ENCODE measurements at regions not wholly inside any gene's neighbourhood (a gene's known extent, or its start where the extent isn't known, plus 50 kb on each side); places are given as distances from the start of the nearest gene placed in this dataset.

DNA sequence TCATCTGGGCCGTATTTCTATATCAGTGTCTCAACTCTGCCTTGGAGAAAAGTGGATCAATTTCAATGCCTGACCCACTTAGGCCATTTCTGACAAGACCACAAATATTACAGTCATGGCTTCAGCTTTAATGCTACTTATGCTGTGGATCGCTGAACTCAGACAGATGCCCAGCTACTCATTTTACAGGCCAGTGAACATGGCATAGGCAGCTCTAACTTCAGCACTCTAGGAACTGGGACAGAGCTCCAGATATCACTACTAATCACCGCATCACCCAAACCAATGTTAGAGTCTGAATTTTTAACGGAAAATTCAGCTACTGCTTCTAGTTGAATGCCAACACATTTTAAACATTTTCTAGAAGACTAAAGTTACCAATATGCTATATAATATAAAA, 809.6 kb upstream of the FRG1 start:
- H3K9me3 Mint-ChIP-seq = peaks cover 4% of the 10 kb centered on the region
- no peaks in the 10 kb centered on the region for H3K4me1 ChIP-seq (ENCODE audit: control insufficient read depth, insufficient read depth, low read length)
- 94 to 100% methylated on average over 3 to 4 of the region's 4 CpGs for WGBS, 2 experiments (ENCODE audit: insufficient coverage in 1 of 2, insufficient read length in 1 of 2)
- H3K4me3 Mint-ChIP-seq = no peak overlapping the region
- H3K27me3 ChIP-seq (ENCODE audit: control insufficient read depth, insufficient read depth, low read length, poor library complexity, severe bottlenecking) = no peaks in the 10 kb centered on the region
- H3K4me1 Mint-ChIP-seq = no peaks in the 10 kb centered on the region
- no peaks in the 10 kb centered on the region for H3K36me3 Mint-ChIP-seq (ENCODE audit: low read depth)
- no peak for DNase-seq
- H3K9me3 ChIP-seq (ENCODE audit: control insufficient read depth, low read length) = no peaks in the 10 kb centered on the region
- H3K4me3 ChIP-seq (ENCODE audit: low read length) = no peak overlapping the region
- no peaks in the 10 kb centered on the region for H3K27me3 Mint-ChIP-seq (ENCODE audit: insufficient read depth)
- TF ChIP-seq, protein P1, sequence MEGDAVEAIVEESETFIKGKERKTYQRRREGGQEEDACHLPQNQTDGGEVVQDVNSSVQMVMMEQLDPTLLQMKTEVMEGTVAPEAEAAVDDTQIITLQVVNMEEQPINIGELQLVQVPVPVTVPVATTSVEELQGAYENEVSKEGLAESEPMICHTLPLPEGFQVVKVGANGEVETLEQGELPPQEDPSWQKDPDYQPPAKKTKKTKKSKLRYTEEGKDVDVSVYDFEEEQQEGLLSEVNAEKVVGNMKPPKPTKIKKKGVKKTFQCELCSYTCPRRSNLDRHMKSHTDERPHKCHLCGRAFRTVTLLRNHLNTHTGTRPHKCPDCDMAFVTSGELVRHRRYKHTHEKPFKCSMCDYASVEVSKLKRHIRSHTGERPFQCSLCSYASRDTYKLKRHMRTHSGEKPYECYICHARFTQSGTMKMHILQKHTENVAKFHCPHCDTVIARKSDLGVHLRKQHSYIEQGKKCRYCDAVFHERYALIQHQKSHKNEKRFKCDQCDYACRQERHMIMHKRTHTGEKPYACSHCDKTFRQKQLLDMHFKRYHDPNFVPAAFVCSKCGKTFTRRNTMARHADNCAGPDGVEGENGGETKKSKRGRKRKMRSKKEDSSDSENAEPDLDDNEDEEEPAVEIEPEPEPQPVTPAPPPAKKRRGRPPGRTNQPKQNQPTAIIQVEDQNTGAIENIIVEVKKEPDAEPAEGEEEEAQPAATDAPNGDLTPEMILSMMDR (conservative IDR thresholded peaks at IDR 0.05) = no peak
- no peak overlapping the region for H3K27ac ChIP-seq (ENCODE audit: low read depth, low read length)
- no peak overlapping the region for H3K27ac Mint-ChIP-seq
- H3K36me3 ChIP-seq (ENCODE audit: control insufficient read depth, insufficient read depth, low read length) = no peaks in the 10 kb centered on the region
- H3K9ac ChIP-seq (ENCODE audit: extremely low read depth, low read length, poor library complexity, severe bottlenecking) = no peak overlapping the region

DNA sequence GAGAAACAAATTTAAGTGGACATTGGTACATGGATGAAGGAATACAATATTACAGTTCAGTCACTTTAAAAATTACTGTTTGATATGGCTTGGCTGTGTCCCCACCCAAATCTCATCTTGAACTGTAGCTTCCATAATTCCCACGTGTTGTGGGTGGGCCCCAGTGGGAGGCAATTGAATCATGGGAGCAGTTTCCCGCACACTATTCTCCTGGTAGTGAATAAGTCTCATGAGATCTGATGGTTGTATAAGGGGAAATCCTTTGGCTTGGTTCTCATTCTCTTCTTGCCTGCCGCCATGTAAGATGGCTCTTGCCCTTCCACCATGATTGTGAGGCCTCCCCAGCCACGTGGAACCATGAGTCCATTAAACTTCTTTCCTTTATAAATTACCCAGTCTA, 804.2 kb upstream of the FRG1 start:
- DNase-seq = no peak
- H3K4me1 ChIP-seq (ENCODE audit: control insufficient read depth, insufficient read depth, low read length) = no peaks in the 10 kb centered on the region
- H3K27ac ChIP-seq (ENCODE audit: low read depth, low read length) = no peak overlapping the region
- H3K9me3 ChIP-seq (ENCODE audit: control insufficient read depth, low read length) = no peaks in the 10 kb centered on the region
- 80 to 85% methylated on average over 1 to 3 of the region's 4 CpGs for WGBS, 2 experiments (ENCODE audit: insufficient coverage in 1 of 2, insufficient read length in 1 of 2)
- Mint-ChIP-seq H3K9me3 (peaks cover 8% of the 10 kb centered on the region), H3K27ac (no peak overlapping the region), H3K4me1 (no peaks in the 10 kb centered on the region), H3K36me3 (ENCODE audit: low read depth) (no peaks in the 10 kb centered on the region), H3K27me3 (ENCODE audit: insufficient read depth) (no peaks in the 10 kb centered on the region), H3K4me3 (no peak overlapping the region)
- TF ChIP-seq, protein P1 (conservative IDR thresholded peaks at IDR 0.05) = no peak
- no peaks in the 10 kb centered on the region for H3K36me3 ChIP-seq (ENCODE audit: control insufficient read depth, insufficient read depth, low read length)
- H3K27me3 ChIP-seq (ENCODE audit: control insufficient read depth, insufficient read depth, low read length, poor library complexity, severe bottlenecking) = no peaks in the 10 kb centered on the region
- no peak overlapping the region for H3K4me3 ChIP-seq (ENCODE audit: low read length)
- H3K9ac ChIP-seq (ENCODE audit: extremely low read depth, low read length, poor library complexity, severe bottlenecking) = no peak overlapping the region

DNA sequence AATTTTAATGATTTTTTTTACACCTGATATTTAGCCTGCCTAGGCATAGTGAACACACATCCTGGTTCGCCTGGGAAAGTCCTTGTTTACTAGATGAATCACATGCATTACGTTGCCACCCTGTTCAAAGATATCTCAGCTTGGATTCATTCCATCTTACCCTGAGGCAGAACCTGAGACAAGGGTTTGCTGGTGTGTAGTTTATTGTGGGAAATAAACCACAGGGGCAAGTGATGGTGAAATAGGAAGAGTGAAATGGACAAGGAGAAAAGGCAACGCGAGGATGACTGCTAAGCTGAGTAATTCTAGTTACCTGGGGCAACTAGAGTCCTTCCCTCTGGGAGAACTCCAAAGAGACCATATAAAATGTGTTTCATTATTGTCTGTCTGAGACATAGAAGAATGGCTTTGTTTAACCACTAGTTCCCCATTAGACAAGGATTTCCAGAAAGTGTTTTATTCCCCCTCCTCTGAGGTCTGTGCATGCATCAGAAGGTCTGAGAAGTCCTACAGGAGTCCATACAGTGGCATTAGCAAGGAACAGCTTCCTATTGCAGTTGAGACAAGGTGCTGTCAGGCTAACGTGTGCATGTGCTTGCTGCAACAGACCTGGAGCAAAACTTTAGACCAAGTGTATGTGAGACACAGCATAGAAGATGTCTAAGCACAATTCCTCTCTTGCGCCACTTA, 797.3 kb upstream of the FRG1 start:
- no peaks in the 10 kb centered on the region for H3K36me3 ChIP-seq (ENCODE audit: control insufficient read depth, insufficient read depth, low read length)
- WGBS, 2 experiments (ENCODE audit: insufficient coverage in 1 of 2, insufficient read length in 1 of 2) = 92 to 95% methylated on average over 3 to 6 of the region's 6 CpGs
- H3K4me3 ChIP-seq (ENCODE audit: low read length) = no peak overlapping the region
- no peaks in the 10 kb centered on the region for H3K4me1 Mint-ChIP-seq
- no peak overlapping the region for H3K27ac ChIP-seq (ENCODE audit: low read depth, low read length)
- DNase-seq = no peak
- H3K27ac Mint-ChIP-seq = no peak overlapping the region
- H3K36me3 Mint-ChIP-seq (ENCODE audit: low read depth) = no peaks in the 10 kb centered on the region
- no peaks in the 10 kb centered on the region for H3K27me3 ChIP-seq (ENCODE audit: control insufficient read depth, insufficient read depth, low read length, poor library complexity, severe bottlenecking)
- no peaks in the 10 kb centered on the region for H3K9me3 ChIP-seq (ENCODE audit: control insufficient read depth, low read length)
- TF ChIP-seq, protein P1 (conservative IDR thresholded peaks at IDR 0.05) = no peak
- no peaks in the 10 kb centered on the region for H3K27me3 Mint-ChIP-seq (ENCODE audit: insufficient read depth)
- H3K9me3 Mint-ChIP-seq = no peaks in the 10 kb centered on the region
- no peak overlapping the region for H3K9ac ChIP-seq (ENCODE audit: extremely low read depth, low read length, poor library complexity, severe bottlenecking)
- H3K4me3 Mint-ChIP-seq = no peak overlapping the region
- H3K4me1 ChIP-seq (ENCODE audit: control insufficient read depth, insufficient read depth, low read length) = no peaks in the 10 kb centered on the region

All from endodermal cell (in vitro differentiated cells).